ENCODE measurements at regions not wholly inside any gene's neighbourhood (a gene's known extent, or its start where the extent isn't known, plus 50 kb on each side); places are given as distances from the start of the nearest gene placed in this dataset.
"Not testable (repeated sequence)": the region's sequence is repeated elsewhere in the genome, so short reads cannot be mapped to it uniquely, and the experiment has no call there.

GRCh38 chr15:39260391-39260790, 320.5 kb upstream of the THBS1 start:
- DNase-seq (ENCODE audit: extremely low read depth, low read depth, low spot score): no peak

GRCh38 chr15:39260791-39261190, 320.1 kb upstream of the THBS1 start:
- DNase-seq (ENCODE audit: extremely low read depth, low read depth, low spot score): no peak

GRCh38 chr15:39261397-39262183, 319.3 kb upstream of the THBS1 start:
- not testable (repeated sequence) for DNase-seq (ENCODE audit: extremely low read depth, low read depth, low spot score)

- not testable (repeated sequence) for DNase-seq (ENCODE audit: extremely low read depth, low read depth, low spot score)
Observed at GRCh38 chr15:39262995-39263772, 317.7 kb upstream of the THBS1 start.

- no peak for DNase-seq (ENCODE audit: extremely low read depth, low read depth, low spot score)
Observed at GRCh38 chr15:39265261-39265660, 315.6 kb upstream of the THBS1 start.

GRCh38 chr15:39266890-39267289, 314.0 kb upstream of the THBS1 start:
- no peak for DNase-seq (ENCODE audit: extremely low read depth, low read depth, low spot score)

GRCh38 chr15:39267685-39268084, 313.2 kb upstream of the THBS1 start:
- no peak for DNase-seq (ENCODE audit: extremely low read depth, low read depth, low spot score)

- DNase-seq (ENCODE audit: extremely low read depth, low read depth, low spot score): no peak
Observed at GRCh38 chr15:39269352-39269751, 311.5 kb upstream of the THBS1 start.

GRCh38 chr15:39269821-39270220, 311.1 kb upstream of the THBS1 start:
- no peak for DNase-seq (ENCODE audit: extremely low read depth, low read depth, low spot score)

- DNase-seq (ENCODE audit: extremely low read depth, low read depth, low spot score): no peak
Observed at GRCh38 chr15:39270221-39270855, 310.5 kb upstream of the THBS1 start.

GRCh38 chr15:39270934-39271333, 309.9 kb upstream of the THBS1 start:
- DNase-seq (ENCODE audit: extremely low read depth, low read depth, low spot score): peak; percentile 77

GRCh38 chr15:39272901-39273300, 308.0 kb upstream of the THBS1 start:
- no peak for DNase-seq (ENCODE audit: extremely low read depth, low read depth, low spot score)

- DNase-seq (ENCODE audit: extremely low read depth, low read depth, low spot score): no peak
Observed at GRCh38 chr15:39273717-39274411, 307.0 kb upstream of the THBS1 start.

GRCh38 chr15:39275066-39275465, 305.8 kb upstream of the THBS1 start:
- DNase-seq (ENCODE audit: extremely low read depth, low read depth, low spot score): no peak

- no peak for DNase-seq (ENCODE audit: extremely low read depth, low read depth, low spot score)
Observed at GRCh38 chr15:39279311-39279710, 301.6 kb upstream of the THBS1 start.

- DNase-seq (ENCODE audit: extremely low read depth, low read depth, low spot score): no peak
Observed at GRCh38 chr15:39281094-39281493, 299.8 kb upstream of the THBS1 start.

- DNase-seq (ENCODE audit: extremely low read depth, low read depth, low spot score): no peak
Observed at GRCh38 chr15:39282663-39283208, 298.1 kb upstream of the THBS1 start.

GRCh38 chr15:39283531-39283930, 297.3 kb upstream of the THBS1 start:
- no peak for DNase-seq (ENCODE audit: extremely low read depth, low read depth, low spot score)

- DNase-seq (ENCODE audit: extremely low read depth, low read depth, low spot score): no peak
Observed at GRCh38 chr15:39285071-39285470, 295.8 kb upstream of the THBS1 start.

GRCh38 chr15:39285663-39286062, 295.2 kb upstream of the THBS1 start:
- DNase-seq (ENCODE audit: extremely low read depth, low read depth, low spot score): no peak

- DNase-seq (ENCODE audit: extremely low read depth, low read depth, low spot score): no peak
Observed at GRCh38 chr15:39286706-39287105, 294.2 kb upstream of the THBS1 start.
